Mucosa of descending colon (tissue), 3 donors: ENCODE measurements at regions not wholly inside any gene's neighbourhood (a gene's known extent, or its start where the extent isn't known, plus 50 kb on each side); places are given as distances from the start of the nearest gene placed in this dataset.

Source experiments
- ATAC-seq: fragments of 200-7000 bp; cut with Tn5 transposase; one replicate; pipeline ENCODE4 v1.9.1; 2020; ENCODE audit warnings: mild to moderate bottlenecking, moderate library complexity
- DNase-seq, 3 donors: peaks; one replicate each; pipeline ENCODE4 v3.0.0-alpha.2; 2020
- H3K36me3 ChIP-seq: fragments of 200-600 bp; one replicate; pipeline ENCODE4 v1.8.0; 2021; ENCODE audit warnings: low read depth, mild to moderate bottlenecking
- H3K4me1 ChIP-seq: fragments of 200-600 bp; one replicate; pipeline ENCODE4 v1.8.0; 2021; ENCODE audit warnings: low read depth, mild to moderate bottlenecking
- H3K4me3 ChIP-seq: fragments of 200-600 bp; one replicate; pipeline ENCODE4 v1.8.0; 2021; ENCODE audit warnings: mild to moderate bottlenecking
- H3K9me3 ChIP-seq: fragments of 200-600 bp; one replicate; pipeline ENCODE4 v1.8.0; 2021; ENCODE audit warnings: mild to moderate bottlenecking
- CTCF ChIP-seq: fragments of 200-600 bp; IDR thresholded peaks from one replicate; pipeline ENCODE4 v1.8.0; 2022; ENCODE audit warnings: antibody characterized with exemption, mild to moderate bottlenecking
- intact Hi-C, 2 donors: fragments of 100-400 bp; cut with DNase I in 1 of 2; cut with micrococcal nuclease in 1 of 2; formaldehyde crosslinking; loops; one replicate each; pipeline versions ENCODE4 v1.11.0 to v1.11.1; 2022; cut with DNase I, micrococcal nuclease
- donor health status: DM: no; HTN: no; CAD: no; lungs with moderate emphysema.
- donor health status: DM: no; HTN: no; CAD: no.
- donor health status: DM: no; HTN: yes; CAD: no.

GRCh38 chr15:62573876-62574275 lies 408.8 kb upstream of the C2CD4B start:
- H3K4me3 ChIP-seq = no peak overlapping the region
- no peak for TF ChIP-seq CTCF
- DNase-seq (no peak), ATAC-seq (no peak)
- intact Hi-C loops = no loop called here
- no peaks in the 10 kb centered on the region for H3K36me3 ChIP-seq
- H3K4me1 ChIP-seq = peaks cover 21% of the 10 kb centered on the region
- no peaks in the 10 kb centered on the region for H3K9me3 ChIP-seq

GRCh38 chr15:62578546-62578945 lies 413.5 kb upstream of the C2CD4B start:
- Histone ChIP-seq H3K36me3 (no peaks in the 10 kb centered on the region), H3K4me1 (peaks cover 16% of the 10 kb centered on the region), H3K4me3 (no peak overlapping the region), H3K9me3 (no peaks in the 10 kb centered on the region)
- intact Hi-C loops = no loop called here
- ATAC-seq = peak; percentile 93
- no peak for TF ChIP-seq CTCF
- peak; percentile 62 to 65 (median 62) for DNase-seq

- Histone ChIP-seq H3K4me3 (no peak overlapping the region), H3K36me3 (no peaks in the 10 kb centered on the region), H3K4me1 (peaks cover 16% of the 10 kb centered on the region), H3K9me3 (no peaks in the 10 kb centered on the region)
- ATAC-seq (no peak), DNase-seq (no peak)
- TF ChIP-seq CTCF = no peak
- intact Hi-C loops = no loop called here
Measured at GRCh38 chr15:62578960-62579359, 413.9 kb upstream of the C2CD4B start.

- no peak for TF ChIP-seq CTCF
- DNase-seq = no peak
- ATAC-seq = no peak
- H3K4me1 ChIP-seq = peaks cover 16% of the 10 kb centered on the region
- intact Hi-C loops = no loop called here
- no peak overlapping the region for H3K4me3 ChIP-seq
- H3K36me3 ChIP-seq = no peaks in the 10 kb centered on the region
- H3K9me3 ChIP-seq = no peaks in the 10 kb centered on the region
Measured at GRCh38 chr15:62579842-62580241, 414.8 kb upstream of the C2CD4B start.

- DNase-seq (no peak), ATAC-seq (no peak)
- TF ChIP-seq CTCF = no peak
- Histone ChIP-seq H3K4me3 (no peak overlapping the region), H3K36me3 (no peaks in the 10 kb centered on the region), H3K9me3 (no peaks in the 10 kb centered on the region), H3K4me1 (peaks cover 14% of the 10 kb centered on the region)
- intact Hi-C loops = no loop called here
Measured at GRCh38 chr15:62582580-62582979, 417.5 kb upstream of the C2CD4B start.
